Loucy (cell line): ENCODE measurements at regions not wholly inside any gene's neighbourhood (a gene's known extent, or its start where the extent isn't known, plus 50 kb on each side); places are given as distances from the start of the nearest gene placed in this dataset.
"Not testable (repeated sequence)": the region's sequence is repeated elsewhere in the genome, so short reads cannot be mapped to it uniquely, and the experiment has no call there.

Experiments
- H2AFZ ChIP-seq: fragments of 200-600 bp; sonication (generic); 2 replicates; pipeline ENCODE4 v1.6.0; 2016; ENCODE audit warnings: antibody characterized with exemption, mild to moderate bottlenecking, low read length, moderate library complexity
- H3F3A ChIP-seq: fragments of 200-600 bp; 2 replicates; pipeline ENCODE4 v1.6.0; 2016; ENCODE audit warnings: antibody characterized with exemption, low read depth, mild to moderate bottlenecking
- H3K27me3 ChIP-seq: fragments of 200-600 bp; sonication (generic); 2 replicates; pipeline ENCODE4 v1.6.1; 2014; ENCODE audit warnings: low read length, mild to moderate bottlenecking; ENCODE audit not compliant: insufficient read depth, poor library complexity, severe bottlenecking
- H3K36me3 ChIP-seq: fragments of 200-600 bp; sonication (generic); 2 replicates; pipeline ENCODE4 v1.6.1; 2016; ENCODE audit warnings: low read length; ENCODE audit not compliant: insufficient read depth
- H3K4me1 ChIP-seq: fragments of 200-600 bp; sonication (generic); 2 replicates; pipeline ENCODE4 v1.5.1; 2014; ENCODE audit warnings: low read length, mild to moderate bottlenecking; ENCODE audit not compliant: insufficient read depth, poor library complexity, severe bottlenecking
- H3K4me2 ChIP-seq: fragments of 200-600 bp; sonication (generic); 2 replicates; pipeline ENCODE4 v1.6.0; 2014; ENCODE audit warnings: antibody characterized with exemption, low read length, low read depth, mild to moderate bottlenecking; ENCODE audit not compliant: poor library complexity, severe bottlenecking
- H3K4me3 ChIP-seq: fragments of 200-600 bp; sonication (generic); 2 replicates; pipeline ENCODE4 v1.5.1; 2014; ENCODE audit warnings: low read length, mild to moderate bottlenecking, mixed read lengths; ENCODE audit not compliant: poor library complexity, severe bottlenecking
- H3K79me2 ChIP-seq: fragments of 200-600 bp; sonication (generic); 2 replicates; pipeline ENCODE4 v1.6.1; 2014; ENCODE audit warnings: low read length; ENCODE audit not compliant: insufficient read depth
- H3K9ac ChIP-seq: fragments of 200-600 bp; sonication (generic); 2 replicates; pipeline ENCODE4 v1.6.0; 2014; ENCODE audit warnings: mild to moderate bottlenecking, low read depth, low read length, moderate library complexity; ENCODE audit not compliant: poor library complexity, severe bottlenecking
- H3K9me2 ChIP-seq: fragments of 200-600 bp; sonication (generic); replicated peaks from 2 replicates; pipeline ENCODE4 v1.6.1; 2016; ENCODE audit warnings: low read depth, low read length, mixed read lengths
- H3K9me3 ChIP-seq: fragments of 200-600 bp; sonication (generic); 2 replicates; pipeline ENCODE4 v1.6.1; 2014; ENCODE audit warnings: mild to moderate bottlenecking, antibody characterized with exemption, low read length, low read depth; ENCODE audit not compliant: insufficient read depth
- H4K20me1 ChIP-seq: fragments of 200-600 bp; sonication (generic); 2 replicates; pipeline ENCODE4 v1.6.0; 2014; ENCODE audit warnings: antibody characterized with exemption, low read length, mild to moderate bottlenecking; ENCODE audit not compliant: insufficient read depth, poor library complexity, severe bottlenecking
- EZH2phosphoT487 ChIP-seq: fragments of 200-600 bp; IDR thresholded peaks from 2 replicates; pipeline ENCODE4 v1.6.1; 2018; ENCODE audit warnings: antibody characterized with exemption, mild to moderate bottlenecking, moderate library complexity, borderline replicate concordance
- TF ChIP-seq, protein P1 (sequence below): fragments of 200-600 bp; sonication (generic); conservative IDR thresholded peaks from 2 replicates; pipeline ENCODE4 v1.5.1; 2014; ENCODE audit warnings: mild to moderate bottlenecking, antibody characterized with exemption, low read length

DNA sequence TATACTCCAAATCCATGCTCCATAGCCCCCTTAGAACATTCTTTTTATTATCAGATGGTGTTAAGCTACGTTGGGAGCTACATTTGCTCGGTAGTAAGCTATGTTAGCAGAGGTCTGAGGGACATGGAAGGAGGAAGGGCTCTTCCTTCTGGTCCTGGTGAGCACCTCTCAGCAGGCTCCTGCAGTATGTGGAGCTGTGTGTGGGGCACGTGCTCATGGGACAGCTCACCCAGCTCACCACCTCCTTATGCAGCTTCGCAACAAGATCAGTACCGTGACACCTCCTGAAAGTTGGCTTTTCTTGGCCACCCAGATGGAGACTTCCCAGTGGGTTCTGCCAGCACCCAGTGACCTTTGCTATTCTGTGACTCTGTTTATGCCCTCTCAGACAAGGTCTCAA is 400.5 kb upstream of the SLC10A2 start:
- H3K4me1 ChIP-seq = no peaks in the 10 kb centered on the region
- no peak for TF ChIP-seq EZH2phosphoT487
- TF ChIP-seq, protein P1, sequence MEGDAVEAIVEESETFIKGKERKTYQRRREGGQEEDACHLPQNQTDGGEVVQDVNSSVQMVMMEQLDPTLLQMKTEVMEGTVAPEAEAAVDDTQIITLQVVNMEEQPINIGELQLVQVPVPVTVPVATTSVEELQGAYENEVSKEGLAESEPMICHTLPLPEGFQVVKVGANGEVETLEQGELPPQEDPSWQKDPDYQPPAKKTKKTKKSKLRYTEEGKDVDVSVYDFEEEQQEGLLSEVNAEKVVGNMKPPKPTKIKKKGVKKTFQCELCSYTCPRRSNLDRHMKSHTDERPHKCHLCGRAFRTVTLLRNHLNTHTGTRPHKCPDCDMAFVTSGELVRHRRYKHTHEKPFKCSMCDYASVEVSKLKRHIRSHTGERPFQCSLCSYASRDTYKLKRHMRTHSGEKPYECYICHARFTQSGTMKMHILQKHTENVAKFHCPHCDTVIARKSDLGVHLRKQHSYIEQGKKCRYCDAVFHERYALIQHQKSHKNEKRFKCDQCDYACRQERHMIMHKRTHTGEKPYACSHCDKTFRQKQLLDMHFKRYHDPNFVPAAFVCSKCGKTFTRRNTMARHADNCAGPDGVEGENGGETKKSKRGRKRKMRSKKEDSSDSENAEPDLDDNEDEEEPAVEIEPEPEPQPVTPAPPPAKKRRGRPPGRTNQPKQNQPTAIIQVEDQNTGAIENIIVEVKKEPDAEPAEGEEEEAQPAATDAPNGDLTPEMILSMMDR = no peak
- H3K9me2 ChIP-seq = no peaks in the 10 kb centered on the region
- no peaks in the 10 kb centered on the region for H4K20me1 ChIP-seq
- H3K9ac ChIP-seq = no peak overlapping the region
- H3K9me3 ChIP-seq = no peaks in the 10 kb centered on the region
- no peak overlapping the region for H3K4me2 ChIP-seq
- no peak overlapping the region for H2AFZ ChIP-seq
- no peaks in the 10 kb centered on the region for H3K27me3 ChIP-seq
- H3K36me3 ChIP-seq = no peaks in the 10 kb centered on the region
- no peak overlapping the region for H3K4me3 ChIP-seq
- H3K79me2 ChIP-seq = no peaks in the 10 kb centered on the region
- H3F3A ChIP-seq = no peaks in the 10 kb centered on the region

DNA sequence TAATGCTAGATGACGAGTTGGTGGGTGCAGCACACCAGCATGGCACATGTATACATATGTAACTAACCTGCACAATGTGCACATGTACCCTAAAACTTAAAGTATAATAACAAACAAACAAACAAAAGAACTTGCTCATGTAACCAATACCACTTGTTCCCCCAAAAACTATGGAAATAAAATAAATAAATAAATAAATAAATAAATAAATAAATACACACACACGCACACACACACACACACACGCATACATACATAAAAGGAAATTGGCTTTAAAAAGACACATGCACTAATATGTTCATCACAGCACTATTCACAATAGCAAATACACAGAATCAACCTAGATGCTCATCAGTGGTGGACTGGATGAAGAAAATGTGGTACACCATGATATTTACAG is 394.0 kb upstream of the SLC10A2 start:
- H4K20me1 ChIP-seq, H3K4me2 ChIP-seq, H3K9me3 ChIP-seq, H3K36me3 ChIP-seq, H3K9ac ChIP-seq, H3K4me1 ChIP-seq, H3K9me2 ChIP-seq, H3K27me3 ChIP-seq, H3F3A ChIP-seq, H3K79me2 ChIP-seq, H2AFZ ChIP-seq, H3K4me3 ChIP-seq: not testable (repeated sequence)

DNA sequence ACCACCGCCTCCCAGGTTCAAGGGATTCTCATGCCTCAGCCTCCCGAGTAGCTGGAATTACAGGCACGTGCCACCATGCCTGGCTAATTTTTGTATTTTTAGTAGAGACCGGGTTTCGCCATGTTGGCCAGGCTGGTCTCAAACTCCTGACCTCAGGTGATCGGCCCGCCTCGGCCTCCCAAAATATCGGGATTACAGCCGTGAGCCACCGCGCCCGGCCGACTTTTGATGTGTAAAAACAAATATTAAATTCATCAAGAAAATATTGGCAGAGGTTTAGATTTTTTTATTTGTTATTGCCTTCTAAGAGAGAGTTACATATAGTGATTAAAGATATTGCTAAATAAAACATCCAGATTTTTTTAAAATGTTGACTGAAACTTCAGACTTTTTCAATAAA is 390.8 kb upstream of the SLC10A2 start:
- not testable (repeated sequence) for H4K20me1 ChIP-seq, H3K36me3 ChIP-seq, H3K9me3 ChIP-seq, H3K9ac ChIP-seq, H3K4me1 ChIP-seq, H3F3A ChIP-seq, H2AFZ ChIP-seq, H3K9me2 ChIP-seq, H3K79me2 ChIP-seq, H3K4me3 ChIP-seq, H3K27me3 ChIP-seq, H3K4me2 ChIP-seq

DNA sequence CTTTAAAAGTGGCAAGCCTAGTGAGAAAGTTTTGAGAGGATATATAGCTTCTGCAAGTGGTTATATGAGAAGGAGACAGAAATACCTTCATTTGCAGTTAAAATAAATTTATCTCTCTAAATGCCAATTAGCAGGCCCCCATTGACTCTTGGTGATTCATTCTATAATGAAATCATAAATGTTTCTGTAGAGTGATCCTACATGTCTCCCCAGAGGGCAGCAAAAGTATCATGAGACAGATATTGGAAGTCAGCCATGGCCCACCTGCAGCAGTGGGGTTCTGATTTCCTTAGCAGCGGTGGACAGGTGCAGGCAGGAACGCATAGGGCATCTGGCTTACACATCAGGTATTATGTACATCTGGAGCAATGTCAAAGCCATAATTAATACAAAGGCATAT is 385.4 kb upstream of the SLC10A2 start:
- Histone ChIP-seq H3K36me3 (no peaks in the 10 kb centered on the region), H3F3A (no peaks in the 10 kb centered on the region), H3K9me2 (no peaks in the 10 kb centered on the region), H3K4me2 (no peak overlapping the region), H3K9me3 (no peaks in the 10 kb centered on the region), H3K4me1 (no peaks in the 10 kb centered on the region), H3K9ac (no peak overlapping the region), H3K4me3 (no peak overlapping the region), H3K27me3 (no peaks in the 10 kb centered on the region), H4K20me1 (no peaks in the 10 kb centered on the region), H2AFZ (no peak overlapping the region), H3K79me2 (no peaks in the 10 kb centered on the region)
- TF ChIP-seq, protein P1 = no peak
- no peak for TF ChIP-seq EZH2phosphoT487
